Lung microvascular endothelial cell (primary cell): ENCODE measurements at regions not wholly inside any gene's neighbourhood (a gene's known extent, or its start where the extent isn't known, plus 50 kb on each side); places are given as distances from the start of the nearest gene placed in this dataset.

ENCODE experiments used
- DNase-seq, 2 donors: peaks; one replicate each; pipeline versions ENCODE4 v3.0.0 to v3.0.0-alpha.2; 2010; ENCODE audit warnings: low read depth in 2 of 2

GRCh38 chr1:84759756-84760155, 69.5 kb upstream of the SSX2IP start:
- no peak for DNase-seq

- no peak for DNase-seq
Measured at GRCh38 chr1:84758968-84759491, 68.8 kb upstream of the SSX2IP start.

- no peak for DNase-seq
Measured at GRCh38 chr1:84758476-84758875, 68.2 kb upstream of the SSX2IP start.

GRCh38 chr1:84757301-84757700, 67.0 kb upstream of the SSX2IP start:
- DNase-seq = peak in 1 of 2 donors; percentile 5

- no peak for DNase-seq
Measured at GRCh38 chr1:84756455-84757082, 66.3 kb upstream of the SSX2IP start.

- no peak for DNase-seq
Measured at GRCh38 chr1:84756001-84756400, 65.7 kb upstream of the SSX2IP start.

GRCh38 chr1:84755216-84755615, 65.0 kb upstream of the SSX2IP start:
- no peak for DNase-seq

- no peak for DNase-seq
Measured at GRCh38 chr1:84754386-84754703, 64.1 kb upstream of the SSX2IP start.

GRCh38 chr1:84753516-84754385, 63.5 kb upstream of the SSX2IP start:
- DNase-seq = peak; percentile 80 to 85

- DNase-seq = peak in 1 of 2 donors; percentile 69
Measured at GRCh38 chr1:84750110-84750730, 60.0 kb upstream of the SSX2IP start.

- no peak for DNase-seq
Measured at GRCh38 chr1:84749427-84749826, 59.2 kb upstream of the SSX2IP start.

- no peak for DNase-seq
Measured at GRCh38 chr1:84748364-84748763, 58.1 kb upstream of the SSX2IP start.

- DNase-seq = no peak
Measured at GRCh38 chr1:84745857-84746256, 55.6 kb upstream of the SSX2IP start.

GRCh38 chr1:84743896-84744295, 53.6 kb upstream of the SSX2IP start:
- peak in 1 of 2 donors; percentile 7 for DNase-seq

- no peak for DNase-seq
Measured at GRCh38 chr1:84742653-84743052, 52.4 kb upstream of the SSX2IP start.

GRCh38 chr1:84740050-84740714, 49.9 kb upstream of the SSX2IP start:
- no peak for DNase-seq
